ENCODE measurements at regions not wholly inside any gene's neighbourhood (a gene's known extent, or its start where the extent isn't known, plus 50 kb on each side); places are given as distances from the start of the nearest gene placed in this dataset.

DNA sequence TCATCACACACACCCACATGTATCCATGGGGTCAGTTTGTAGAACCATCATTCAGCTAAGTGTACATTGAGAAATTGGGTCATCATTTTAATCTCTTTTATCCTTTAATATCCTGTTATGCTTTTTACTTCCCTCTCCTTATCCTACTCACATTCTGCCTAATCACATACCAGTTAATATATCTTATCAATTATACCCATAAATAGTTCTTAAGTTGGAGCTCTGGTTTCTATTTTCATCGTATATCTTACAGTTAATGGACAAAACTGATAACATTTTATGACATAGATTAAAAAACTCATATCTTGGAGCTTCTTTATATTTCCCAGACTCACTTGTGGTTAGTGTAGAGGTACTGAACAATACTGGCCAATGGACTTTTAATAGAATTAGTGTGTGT lies 729.5 kb upstream of the LCORL start:
- H4K20me1 ChIP-seq (ENCODE audit: control insufficient read depth, insufficient read depth, insufficient read length) = no peaks in the 10 kb centered on the region
- TF ChIP-seq, protein P1, sequence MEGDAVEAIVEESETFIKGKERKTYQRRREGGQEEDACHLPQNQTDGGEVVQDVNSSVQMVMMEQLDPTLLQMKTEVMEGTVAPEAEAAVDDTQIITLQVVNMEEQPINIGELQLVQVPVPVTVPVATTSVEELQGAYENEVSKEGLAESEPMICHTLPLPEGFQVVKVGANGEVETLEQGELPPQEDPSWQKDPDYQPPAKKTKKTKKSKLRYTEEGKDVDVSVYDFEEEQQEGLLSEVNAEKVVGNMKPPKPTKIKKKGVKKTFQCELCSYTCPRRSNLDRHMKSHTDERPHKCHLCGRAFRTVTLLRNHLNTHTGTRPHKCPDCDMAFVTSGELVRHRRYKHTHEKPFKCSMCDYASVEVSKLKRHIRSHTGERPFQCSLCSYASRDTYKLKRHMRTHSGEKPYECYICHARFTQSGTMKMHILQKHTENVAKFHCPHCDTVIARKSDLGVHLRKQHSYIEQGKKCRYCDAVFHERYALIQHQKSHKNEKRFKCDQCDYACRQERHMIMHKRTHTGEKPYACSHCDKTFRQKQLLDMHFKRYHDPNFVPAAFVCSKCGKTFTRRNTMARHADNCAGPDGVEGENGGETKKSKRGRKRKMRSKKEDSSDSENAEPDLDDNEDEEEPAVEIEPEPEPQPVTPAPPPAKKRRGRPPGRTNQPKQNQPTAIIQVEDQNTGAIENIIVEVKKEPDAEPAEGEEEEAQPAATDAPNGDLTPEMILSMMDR (conservative IDR thresholded peaks at IDR 0.05) = no peak
- no peak overlapping the region for H2AFZ ChIP-seq (ENCODE audit: low read length)
- no peak overlapping the region for H2AK5ac ChIP-seq (ENCODE audit: insufficient read length, low read length)
- no peak overlapping the region for H3K4ac ChIP-seq (ENCODE audit: low read depth, low read length)
- no peak overlapping the region for H3K18ac ChIP-seq (ENCODE audit: insufficient read length, low read depth, low read length)
- H3K9me3 ChIP-seq (ENCODE audit: control insufficient read depth, low read depth, low read length) = no peaks in the 10 kb centered on the region
- no peak overlapping the region for H4K91ac ChIP-seq (ENCODE audit: insufficient read length, low read depth, low read length)
- H3K56ac ChIP-seq (ENCODE audit: insufficient read length, low read depth, low read length) = no peak overlapping the region
- no peak overlapping the region for H3K4me2 ChIP-seq (ENCODE audit: insufficient read depth, insufficient read length, low read length)
- no peaks in the 10 kb centered on the region for H3K27me3 ChIP-seq (ENCODE audit: insufficient read depth, low read length)
- no peaks in the 10 kb centered on the region for H3K27me3 Mint-ChIP-seq (ENCODE audit: low read depth)
- no peak overlapping the region for H3K9ac ChIP-seq (ENCODE audit: extremely low read depth, insufficient read length, low read length)
- no peak overlapping the region for H3K27ac ChIP-seq (ENCODE audit: insufficient read length, low read depth, low read length)
- no peaks in the 10 kb centered on the region for H3K79me2 ChIP-seq (ENCODE audit: insufficient read depth, low read length)
- H3K23me2 ChIP-seq (ENCODE audit: insufficient read length, low read depth, low read length, poor library complexity, severe bottlenecking) = no peaks in the 10 kb centered on the region
- H3K4me3 Mint-ChIP-seq = no peak overlapping the region
- H3K36me3 Mint-ChIP-seq (ENCODE audit: insufficient read depth in 1 of 3, low read depth in 3 of 3) = peaks cover 0 to 5% (median 0%) of the 10 kb centered on the region in 3 experiments; a peak in 2 of 7 replicates
- H4K5ac ChIP-seq (ENCODE audit: insufficient read length, low read depth, low read length) = no peak overlapping the region
- H2BK5ac ChIP-seq (ENCODE audit: insufficient read length, low read length) = no peak overlapping the region
- H3K23ac ChIP-seq (ENCODE audit: insufficient read length, low read depth, low read length) = no peak overlapping the region
- no peak overlapping the region for H2BK20ac ChIP-seq (ENCODE audit: low read depth, low read length, poor library complexity, severe bottlenecking)
- no peak overlapping the region for H3K27ac Mint-ChIP-seq
- WGBS (ENCODE audit: extremely low coverage, insufficient read length, low lambda C conversion rate) = no CpG with 5 or more reads among the region's 1 CpG
- no peak overlapping the region for H2BK120ac ChIP-seq (ENCODE audit: low read depth, low read length, poor library complexity, severe bottlenecking)
- no peak overlapping the region for H3K14ac ChIP-seq (ENCODE audit: insufficient read depth, low read length)
- H2BK12ac ChIP-seq (ENCODE audit: insufficient read length, low read depth, low read length) = no peak overlapping the region
- H2BK15ac ChIP-seq (ENCODE audit: low read depth, low read length) = no peak overlapping the region
- H3T11ph ChIP-seq (ENCODE audit: low read length) = no peak overlapping the region
- no peaks in the 10 kb centered on the region for H3K79me1 ChIP-seq (ENCODE audit: insufficient read depth, low read depth, low read length, poor library complexity, severe bottlenecking)
- no peak for DNase-seq
- peaks cover 6% of the 10 kb centered on the region; the same call in 1 of the 2 replicates for H3K4me1 ChIP-seq (ENCODE audit: insufficient read depth, low read length)
- no peak overlapping the region for H4K8ac ChIP-seq (replicated peaks; ENCODE audit: insufficient read length, low read depth, low read length)
- peaks cover 0 to 7% of the 10 kb centered on the region in 2 experiments; a peak in 4 of 5 replicates for H3K9me3 Mint-ChIP-seq
- H3K4me1 Mint-ChIP-seq = peaks cover 4 to 7% of the 10 kb centered on the region in 2 experiments
